GM12891 (cell line): ENCODE measurements at regions not wholly inside any gene's neighbourhood (a gene's known extent, or its start where the extent isn't known, plus 50 kb on each side); places are given as distances from the start of the nearest gene placed in this dataset.

Experiments used
- POLR2A ChIP-seq: IDR thresholded peaks from 2 replicates; pipeline ENCODE4 v1.6.1; 2011; ENCODE audit warnings: low read depth, low read length, control low read depth
- POLR2AphosphoS5 ChIP-seq: IDR thresholded peaks from 2 replicates; pipeline ENCODE4 v1.6.1; 2011; ENCODE audit warnings: low read depth, low read length, control low read depth
- SPI1 ChIP-seq: IDR thresholded peaks from 2 replicates; pipeline ENCODE4 v1.6.1; 2011; ENCODE audit warnings: low read depth, low read length, control low read depth
- TAF1 ChIP-seq: IDR thresholded peaks from 2 replicates; pipeline ENCODE4 v1.6.1; 2011; ENCODE audit warnings: low read depth, low read length, control low read depth

DNA sequence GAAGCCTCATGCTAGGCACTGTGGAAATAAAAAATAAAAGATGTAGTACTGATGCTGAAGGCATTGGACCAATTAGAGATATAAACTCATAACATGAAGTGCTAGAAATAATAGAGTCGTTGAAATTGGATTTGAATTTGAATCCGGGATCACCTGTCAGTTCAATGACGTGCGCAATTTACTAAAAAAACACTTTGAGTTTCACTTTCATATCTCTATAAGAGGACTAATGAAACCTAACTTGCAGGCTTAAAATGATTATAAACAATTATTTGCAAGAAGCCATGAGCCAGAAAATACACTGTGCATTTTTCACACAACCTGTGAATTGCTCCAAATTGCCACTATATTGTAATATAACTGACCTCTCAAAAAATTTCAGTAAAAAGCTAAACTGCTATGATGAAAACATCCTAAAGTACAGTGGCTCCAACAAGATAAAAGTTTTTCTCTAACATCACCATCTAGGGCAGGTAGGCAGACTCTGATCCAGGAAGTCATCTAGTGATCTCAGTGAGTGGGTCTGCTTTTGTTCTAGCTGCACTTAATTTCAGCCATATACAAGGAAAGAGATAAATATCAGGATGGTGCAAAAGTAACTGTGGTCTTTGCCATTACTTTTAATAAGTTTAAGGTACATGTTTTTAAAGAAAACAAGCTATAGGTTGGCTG, 440.2 kb downstream of the CNTN6 start:
- no peak for TF ChIP-seq POLR2A
- no peak for TF ChIP-seq SPI1
- no peak for TF ChIP-seq TAF1
- TF ChIP-seq POLR2AphosphoS5 = no peak
